ENCODE measurements at regions not wholly inside any gene's neighbourhood (a gene's known extent, or its start where the extent isn't known, plus 50 kb on each side); places are given as distances from the start of the nearest gene placed in this dataset.

GRCh38 chr1:209318181-209319056 is 265.1 kb upstream of the CAMK1G start:
- no peak for FAIRE-seq

DNA sequence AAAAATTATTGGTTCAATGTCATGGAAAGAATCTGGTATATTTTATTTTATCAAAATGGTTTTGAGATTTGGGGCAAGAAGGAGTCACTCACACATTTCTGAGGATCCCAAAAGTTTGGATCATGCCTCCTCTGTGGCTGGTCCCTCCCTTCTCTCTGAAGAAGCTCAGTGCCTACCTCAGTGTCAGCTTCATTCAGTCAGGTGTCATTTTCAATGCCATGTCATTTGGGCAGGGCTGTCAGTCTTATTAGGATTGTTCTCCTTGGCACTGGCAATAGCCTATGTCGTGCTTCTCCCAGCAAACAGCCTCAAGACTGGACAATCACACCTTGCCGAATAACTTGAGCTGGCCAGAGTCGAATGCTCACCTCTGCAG is 264.5 kb upstream of the CAMK1G start:
- no peak for FAIRE-seq

DNA sequence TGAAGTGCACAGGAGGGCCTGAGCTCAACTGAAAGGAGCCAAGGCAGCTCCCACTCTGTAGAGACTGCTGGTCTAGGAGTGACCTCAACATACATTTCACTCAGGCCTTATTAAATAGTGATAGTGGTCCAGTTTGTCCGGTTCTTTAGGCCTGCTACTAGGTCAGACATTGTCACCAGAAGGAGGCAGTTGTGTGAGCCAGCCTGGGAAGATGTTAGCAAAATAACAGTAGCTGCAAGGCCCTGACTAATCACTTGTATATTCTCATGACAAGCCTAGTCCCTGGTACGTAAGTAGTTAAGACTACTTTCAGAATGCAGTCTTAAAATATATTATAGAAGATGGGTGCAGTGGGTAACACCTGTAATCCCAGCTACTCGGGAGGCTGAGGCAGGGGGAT is 264.0 kb upstream of the CAMK1G start:
- FAIRE-seq, result no peak

- no peak for FAIRE-seq
Measured at GRCh38 chr1:209323743-209324142, 259.8 kb upstream of the CAMK1G start.

GRCh38 chr1:209324901-209325871 is 258.3 kb upstream of the CAMK1G start:
- no peak for FAIRE-seq

GRCh38 chr1:209326076-209326475 is 257.4 kb upstream of the CAMK1G start:
- no peak for FAIRE-seq

DNA sequence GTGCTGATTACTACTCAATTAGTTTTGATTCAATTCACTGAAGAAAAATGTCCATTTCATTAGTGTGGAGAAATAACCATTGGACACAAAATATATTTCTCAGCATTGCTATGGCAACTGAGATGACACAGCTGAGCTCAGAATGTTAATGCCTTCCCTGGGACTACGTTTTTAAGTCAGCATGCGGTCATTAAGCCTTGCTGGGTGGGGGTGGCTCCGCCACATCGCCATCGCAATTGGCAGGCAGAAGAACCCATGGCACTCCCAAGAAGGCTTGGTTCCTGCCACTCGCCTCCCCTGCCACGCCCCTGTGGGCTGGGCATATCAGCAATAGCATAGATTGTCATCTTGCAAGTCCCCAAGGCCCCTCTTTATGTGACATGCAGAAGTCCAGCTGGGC is 256.7 kb upstream of the CAMK1G start:
- no peak for FAIRE-seq

GRCh38 chr1:209328196-209328595 is 255.3 kb upstream of the CAMK1G start:
- FAIRE-seq, result no peak

DNA sequence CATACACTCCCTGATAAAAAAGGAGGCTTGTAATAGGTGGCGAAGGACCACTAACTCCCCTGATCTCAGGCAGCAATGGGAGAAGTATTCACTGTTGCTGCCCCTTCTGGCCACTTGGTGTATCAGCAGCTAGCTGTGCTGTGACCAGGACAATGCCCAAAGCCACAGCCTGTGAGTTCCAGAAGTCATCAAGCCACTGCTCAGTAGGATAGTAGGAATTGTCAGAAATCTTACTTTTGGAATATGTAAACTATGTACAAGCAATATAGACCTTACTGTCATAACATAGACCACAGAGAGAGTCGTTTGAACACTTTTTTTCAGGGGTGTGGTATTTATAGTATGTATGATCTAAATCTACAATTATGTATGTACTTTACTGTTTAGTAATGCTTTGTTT is 248.3 kb upstream of the CAMK1G start:
- peak; percentile 27 for FAIRE-seq

DNA sequence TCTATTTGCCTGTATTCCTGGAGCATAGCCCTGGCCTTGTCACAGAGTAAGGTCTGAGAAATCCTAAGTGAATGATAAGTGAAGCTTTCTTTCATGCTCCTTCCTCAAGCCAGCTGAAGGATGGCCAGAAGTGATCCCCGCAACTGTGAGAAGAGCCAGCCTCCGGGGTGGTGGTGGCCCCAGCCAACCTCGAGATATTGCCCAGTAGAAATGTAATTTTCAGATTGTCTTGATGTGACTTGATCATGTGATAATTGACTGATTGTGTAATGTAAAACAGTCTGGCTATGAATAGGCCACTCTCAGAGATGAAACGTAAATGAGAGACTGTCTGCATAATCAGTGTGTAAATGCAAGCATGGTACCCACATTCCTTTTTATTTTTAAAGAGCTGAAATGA is 242.4 kb upstream of the CAMK1G start:
- no peak for FAIRE-seq

DNA sequence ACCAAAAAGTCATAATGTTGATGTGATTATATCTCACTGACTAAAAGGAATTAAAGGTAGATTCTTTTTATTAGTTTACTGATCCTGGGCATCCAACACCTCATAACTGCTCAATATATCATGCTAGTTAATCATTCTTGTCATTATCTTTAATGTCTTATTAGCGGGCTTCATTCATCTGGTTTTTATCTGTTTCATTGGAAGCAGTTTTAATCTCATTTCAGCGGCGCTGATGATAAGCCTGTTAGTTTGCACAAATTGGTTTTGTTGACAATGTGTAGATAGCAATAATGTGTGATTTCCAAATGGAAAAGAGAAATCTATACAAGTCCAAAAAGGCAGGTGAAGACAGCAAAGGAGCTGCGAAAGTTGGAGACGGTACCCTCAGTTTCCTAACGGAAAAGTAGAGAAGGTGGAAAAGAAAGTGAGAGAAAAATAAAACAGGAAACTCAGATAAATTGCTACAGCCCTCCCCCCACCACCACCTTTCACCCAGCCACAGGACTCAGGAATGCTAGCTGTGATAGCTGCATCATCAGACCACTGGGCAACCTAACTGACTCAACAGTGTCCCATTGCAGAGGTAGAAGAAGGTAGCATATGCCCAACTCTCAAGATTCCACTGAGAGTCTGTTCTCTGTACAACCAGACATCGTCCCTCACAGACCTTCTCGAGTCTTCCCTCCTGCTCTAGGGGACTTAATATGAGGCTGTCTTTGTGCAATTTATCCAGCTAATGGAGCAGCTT is 241.7 kb upstream of the CAMK1G start:
- FAIRE-seq, result no peak

- FAIRE-seq, result no peak
Measured at GRCh38 chr1:209342441-209343175, 240.9 kb upstream of the CAMK1G start.

DNA sequence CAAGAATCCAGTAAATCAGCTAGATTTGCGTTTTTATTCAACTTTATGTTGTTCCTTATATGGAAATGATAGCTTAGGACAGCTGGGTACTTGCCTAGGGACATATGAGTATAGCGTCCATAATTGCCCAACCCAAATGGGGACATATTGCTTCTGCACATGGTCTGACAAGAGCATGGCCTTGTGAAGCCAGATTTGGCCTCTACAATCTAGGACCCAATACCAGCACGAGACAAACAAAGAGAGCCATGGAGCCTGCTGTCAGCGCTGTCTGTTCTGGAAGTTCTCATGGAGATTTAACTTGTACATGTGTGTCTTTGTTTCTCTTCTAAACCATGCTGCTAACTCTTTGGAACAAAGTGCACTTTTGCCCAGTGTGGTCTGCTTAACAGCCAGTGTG is 240.0 kb upstream of the CAMK1G start:
- FAIRE-seq, result no peak

DNA sequence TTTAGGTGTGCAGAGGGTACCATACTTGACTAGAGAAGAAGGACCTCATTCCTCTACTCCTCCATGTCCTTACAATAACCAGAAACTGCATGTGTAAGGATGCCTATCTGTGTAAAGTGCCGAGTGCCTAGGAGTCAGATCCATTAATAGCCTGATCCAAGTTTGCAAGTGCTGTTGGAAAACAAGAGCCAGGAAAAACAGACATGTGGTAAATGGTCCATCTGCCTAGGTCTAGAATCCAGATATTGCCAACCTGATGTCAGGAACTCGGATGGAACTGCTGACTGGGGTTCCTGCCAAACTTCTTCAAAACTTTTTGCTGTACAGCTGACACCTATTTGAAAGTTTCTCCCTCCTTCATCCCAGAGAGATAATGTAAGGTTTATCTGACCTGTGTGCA is 239.4 kb upstream of the CAMK1G start:
- FAIRE-seq, result no peak

- no peak for FAIRE-seq
Measured at GRCh38 chr1:209349363-209350308, 233.9 kb upstream of the CAMK1G start.

- FAIRE-seq, result no peak
Measured at GRCh38 chr1:209353053-209353452, 230.5 kb upstream of the CAMK1G start.

GRCh38 chr1:209354111-209354839 is 229.2 kb upstream of the CAMK1G start:
- peak; percentile 40 for FAIRE-seq

- no peak for FAIRE-seq
Measured at GRCh38 chr1:209354840-209355165, 228.7 kb upstream of the CAMK1G start.

DNA sequence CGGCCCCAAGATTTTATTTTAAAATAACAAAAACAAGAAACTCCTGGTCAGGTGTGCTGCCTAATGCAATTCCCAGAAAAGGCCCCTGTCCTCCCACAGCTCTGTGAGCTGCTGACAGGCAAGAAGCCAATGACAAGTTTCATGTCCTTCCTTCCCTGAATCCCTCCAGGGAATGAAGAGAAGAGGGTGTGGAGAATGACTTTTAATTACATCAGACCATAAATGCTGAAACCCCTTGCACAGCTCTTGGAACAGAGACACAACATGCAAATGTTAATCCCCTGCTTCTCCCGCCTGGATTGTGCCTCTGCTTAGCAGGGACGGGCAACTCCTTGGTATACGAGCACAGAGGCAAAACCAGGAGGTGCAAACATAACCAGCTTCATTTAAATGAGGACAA is 228.1 kb upstream of the CAMK1G start:
- no peak for FAIRE-seq

DNA sequence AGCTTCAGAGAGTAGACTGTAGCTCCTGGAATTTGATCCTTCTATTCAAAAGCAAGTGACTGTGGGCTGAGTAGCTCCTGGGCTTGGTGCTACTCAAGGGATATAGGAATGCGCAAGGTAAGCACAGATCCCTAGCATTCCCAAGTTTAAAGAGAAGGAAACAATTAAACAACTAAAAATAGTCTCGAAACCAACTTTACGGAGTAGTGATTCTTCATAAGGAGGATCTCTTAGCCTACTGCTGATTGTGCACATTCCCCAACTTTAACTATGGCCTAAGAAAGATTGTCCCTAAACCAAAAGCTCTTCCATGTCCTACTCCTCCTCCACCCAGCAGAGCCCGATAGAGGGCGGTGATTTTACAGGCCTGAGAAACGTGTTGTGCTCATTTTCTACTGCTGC is 226.5 kb upstream of the CAMK1G start:
- FAIRE-seq, result no peak

DNA sequence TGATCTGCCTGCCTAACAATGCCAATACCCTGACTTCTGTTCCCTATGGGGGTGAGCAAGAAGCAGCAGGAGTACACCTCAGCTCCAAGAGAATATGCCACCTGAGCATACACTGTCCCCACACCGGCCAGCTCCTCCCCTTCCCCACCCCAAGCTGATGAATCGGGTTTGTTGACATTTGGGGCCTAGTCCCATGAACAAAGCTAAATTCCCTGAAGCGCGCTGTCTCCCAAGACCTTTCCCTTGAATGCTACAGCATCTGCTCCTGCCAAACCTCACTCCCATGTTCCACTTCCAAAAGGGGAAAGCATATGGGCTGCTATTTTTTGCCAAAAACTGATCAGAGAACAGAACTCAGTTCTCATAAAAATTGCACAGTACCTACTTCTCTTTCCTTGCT is 220.4 kb upstream of the CAMK1G start:
- FAIRE-seq, result no peak

All from A204.1 (cell line).